IMR-90 (cell line): ENCODE measurements at regions not wholly inside any gene's neighbourhood (a gene's known extent, or its start where the extent isn't known, plus 50 kb on each side); places are given as distances from the start of the nearest gene placed in this dataset.

Experiments
- ATAC-seq: fragments of 200-7000 bp; cut with Tn5 transposase; 2 replicates; pipeline ENCODE4 v1.9.1; 2020; ENCODE audit warnings: low read depth, mild to moderate bottlenecking, moderate library complexity
- BruUV-seq: library from RNA; stranded (reverse); fragments of 400-500 nt; replicated peaks from 2 replicates; lab custom pipeline; 2021; lab: Mats Ljungman, UMichigan
- CTCF ChIA-PET: fragments of 300-600 bp; formaldehyde crosslinking; extraction: SDS; loops from one replicate; lab custom pipeline; 2021; ENCODE audit warnings: antibody characterized with exemption; lab: Yijun Ruan, JAX
- POLR2A ChIA-PET: fragments of 300-600 bp; sonication (Branson Sonifier 250); formaldehyde crosslinking; loops from one replicate; lab custom pipeline; 2022; ENCODE audit warnings: antibody characterized with exemption; ENCODE audit not compliant: unreplicated experiment; lab: Charles Lee
- DNase-seq: peaks from one replicate; pipeline ENCODE4 v3.0.0; 2013
- H2AFZ ChIP-seq: replicated peaks from 2 replicates; pipeline ENCODE3; 2013; ENCODE audit warnings: low read length, mild to moderate bottlenecking; ENCODE audit not compliant: poor library complexity
- H2AK5ac ChIP-seq: 2 replicates; pipeline ENCODE4 v1.6.1; 2013; ENCODE audit warnings: low read depth, low read length, inconsistent platforms
- H2AK9ac ChIP-seq: replicated peaks from 2 replicates; pipeline ENCODE3; 2013; ENCODE audit warnings: mild to moderate bottlenecking, low read depth, low read length, moderate library complexity; ENCODE audit not compliant: poor library complexity
- H2BK120ac ChIP-seq: 2 replicates; pipeline ENCODE4 v1.6.1; 2013; ENCODE audit warnings: low read depth, low read length, inconsistent platforms
- H2BK15ac ChIP-seq: 3 replicates; pipeline ENCODE4 v1.6.1; 2013; ENCODE audit warnings: low read depth, low read length, inconsistent platforms
- H2BK20ac ChIP-seq: 2 replicates; pipeline ENCODE4 v1.6.1; 2013; ENCODE audit warnings: low read depth, mild to moderate bottlenecking, inconsistent platforms, low read length, moderate library complexity
- H2BK5ac ChIP-seq: 2 replicates; pipeline ENCODE4 v1.6.1; 2013; ENCODE audit warnings: mild to moderate bottlenecking, low read depth, low read length, inconsistent platforms; ENCODE audit not compliant: poor library complexity, severe bottlenecking
- H3K14ac ChIP-seq: replicated peaks from 2 replicates; pipeline ENCODE4 v1.6.1; 2013; ENCODE audit warnings: low read depth, low read length, inconsistent platforms
- H3K18ac ChIP-seq: 2 replicates; pipeline ENCODE4 v1.6.1; 2013; ENCODE audit warnings: low read depth, low read length, control low read depth
- H3K23ac ChIP-seq: 2 replicates; pipeline ENCODE4 v1.6.1; 2013; ENCODE audit warnings: low read depth, low read length, inconsistent platforms
- H3K27ac ChIP-seq: 2 replicates; pipeline ENCODE4 v1.5.1; 2013; ENCODE audit warnings: mild to moderate bottlenecking, control low read depth, low read length; ENCODE audit not compliant: insufficient read depth
- H3K27me3 ChIP-seq: 2 replicates; pipeline ENCODE4 v1.6.1; 2013; ENCODE audit warnings: low read length; ENCODE audit not compliant: control insufficient read depth, insufficient read depth
- H3K36me3 ChIP-seq: 2 replicates; pipeline ENCODE4 v1.6.1; 2013; ENCODE audit warnings: low read length, mixed read lengths; ENCODE audit not compliant: control insufficient read depth, insufficient read depth
- H3K4ac ChIP-seq: 2 replicates; pipeline ENCODE4 v1.6.1; 2013; ENCODE audit warnings: low read depth, low read length, inconsistent platforms
- H3K4me1 ChIP-seq: 2 replicates; pipeline ENCODE4 v1.6.1; 2013; ENCODE audit warnings: low read length, mixed read lengths; ENCODE audit not compliant: control insufficient read depth, insufficient read depth
- H3K4me2 ChIP-seq: 2 replicates; pipeline ENCODE4 v1.6.1; 2013; ENCODE audit warnings: low read depth, mild to moderate bottlenecking, control low read depth, low read length, moderate library complexity
- H3K4me3 ChIP-seq: 2 replicates; pipeline ENCODE4 v1.5.1; 2013; ENCODE audit warnings: low read depth, mild to moderate bottlenecking, control low read depth, low read length, moderate library complexity; ENCODE audit not compliant: insufficient read depth
- H3K56ac ChIP-seq: 2 replicates; pipeline ENCODE4 v1.6.1; 2013; ENCODE audit warnings: low read length, inconsistent platforms; ENCODE audit not compliant: insufficient read depth; ENCODE audit errors: extremely low read depth
- H3K79me1 ChIP-seq, 2 experiments: 2 replicates each; pipeline ENCODE4 v1.6.1; 2013; ENCODE audit warnings: low read length in 2 of 2, inconsistent platforms in 1 of 2, low read depth in 1 of 2
- H3K9ac ChIP-seq: 2 replicates; pipeline ENCODE4 v1.6.1; 2013; ENCODE audit warnings: low read depth, low read length, control low read depth
- H3K9me1 ChIP-seq: 2 replicates; pipeline ENCODE4 v1.6.1; 2013; ENCODE audit warnings: low read length, inconsistent platforms; ENCODE audit not compliant: insufficient read depth
- H3K9me3 ChIP-seq: 2 replicates; pipeline ENCODE4 v1.6.1; 2013; ENCODE audit warnings: low read length; ENCODE audit not compliant: control insufficient read depth, insufficient read depth
- H4K20me1 ChIP-seq: 2 replicates; pipeline ENCODE4 v1.6.1; 2013; ENCODE audit warnings: low read length, inconsistent platforms; ENCODE audit not compliant: insufficient read depth
- H4K5ac ChIP-seq: 2 replicates; pipeline ENCODE4 v1.6.1; 2013; ENCODE audit warnings: mild to moderate bottlenecking, low read depth, low read length, control low read depth
- H4K8ac ChIP-seq, 2 experiments: 2 replicates each; pipeline ENCODE4 v1.6.1; 2013; ENCODE audit warnings: low read depth in 2 of 2, low read length in 2 of 2, control low read depth in 1 of 2, inconsistent platforms in 1 of 2
- H4K91ac ChIP-seq: 2 replicates; pipeline ENCODE4 v1.6.1; 2013; ENCODE audit warnings: low read depth, low read length, inconsistent platforms; ENCODE audit not compliant: insufficient read depth
- BHLHE40 ChIP-seq: fragments of 150-350 bp; IDR thresholded peaks from 2 replicates; pipeline ENCODE4 v1.6.1; 2016; ENCODE audit warnings: mild to moderate bottlenecking, low read depth, low read length
- CEBPB ChIP-seq: IDR thresholded peaks from 2 replicates; pipeline ENCODE4 v1.6.1; 2012; ENCODE audit warnings: low read depth, low read length, improper control_type of control experiment
- CHD1 ChIP-seq: IDR thresholded peaks from 2 replicates; pipeline ENCODE4 v1.6.1; 2012; ENCODE audit warnings: low read depth, low read length, improper control_type of control experiment
- FOS ChIP-seq: fragments of 150-350 bp; IDR thresholded peaks from 2 replicates; pipeline ENCODE4 v1.6.1; 2016; ENCODE audit warnings: low read depth, low read length
- MAFK ChIP-seq: IDR thresholded peaks from 2 replicates; pipeline ENCODE4 v1.6.1; 2012; ENCODE audit warnings: low read depth, low read length, improper control_type of control experiment
- MAZ ChIP-seq: IDR thresholded peaks from 2 replicates; pipeline ENCODE4 v1.6.1; 2012; ENCODE audit warnings: low read depth, mild to moderate bottlenecking, low read length, improper control_type of control experiment, moderate library complexity, borderline replicate concordance
- MXI1 ChIP-seq: IDR thresholded peaks from 2 replicates; pipeline ENCODE4 v1.6.1; 2012; ENCODE audit warnings: low read depth, mild to moderate bottlenecking, low read length, moderate library complexity, borderline replicate concordance
- NFE2L2 ChIP-seq: fragments of 150-350 bp; IDR thresholded peaks from 2 replicates; pipeline ENCODE4 v1.6.1; 2016; ENCODE audit warnings: low read depth, mild to moderate bottlenecking, low read length
- POLR2A ChIP-seq: IDR thresholded peaks from 2 replicates; pipeline ENCODE4 v1.6.1; 2012; ENCODE audit warnings: mild to moderate bottlenecking, low read depth, low read length
- RAD21 ChIP-seq: IDR thresholded peaks from 2 replicates; pipeline ENCODE4 v1.6.1; 2012; ENCODE audit warnings: low read length, improper control_type of control experiment
- RCOR1 ChIP-seq: IDR thresholded peaks from 2 replicates; pipeline ENCODE4 v1.6.1; 2012; ENCODE audit warnings: mild to moderate bottlenecking, low read length, improper control_type of control experiment; ENCODE audit not compliant: insufficient replicate concordance
- RFX5 ChIP-seq: IDR thresholded peaks from 2 replicates; pipeline ENCODE4 v1.8.0; 2012; ENCODE audit warnings: low read depth, mild to moderate bottlenecking, low read length, moderate library complexity
- SMC3 ChIP-seq: fragments of 150-350 bp; IDR thresholded peaks from 2 replicates; pipeline ENCODE4 v1.6.1; 2016; ENCODE audit warnings: low read depth, mild to moderate bottlenecking, antibody characterized with exemption, low read length, moderate library complexity
- dilution Hi-C: fragments of 300-500 bp; cut with HindIII; formaldehyde crosslinking; loops from one replicate; pipeline ENCODE4 v1.14.3; 2018; ENCODE audit warnings: low sequenced_read_pairs; ENCODE audit not compliant: unreplicated experiment
- in situ Hi-C: fragments of 300-500 bp; cut with MboI; formaldehyde crosslinking; loops from 3 replicates; pipeline ENCODE4 v1.14.3; 2019; ENCODE audit warnings: low sequenced_read_pairs, inconsistent platforms, mixed read lengths
- intact Hi-C: fragments of 100-400 bp; cut with micrococcal nuclease; formaldehyde crosslinking; loops from 2 replicates; pipeline ENCODE4 v1.10.0; 2022
- TF ChIP-seq, protein P1 (sequence below): fragments of 150-350 bp; IDR thresholded peaks from 2 replicates; pipeline ENCODE4 v1.6.1; 2016; ENCODE audit warnings: low read depth, mild to moderate bottlenecking, low read length, moderate library complexity, borderline replicate concordance
- TF ChIP-seq, protein P2 (sequence below): fragments of 150-350 bp; IDR thresholded peaks from 2 replicates; pipeline ENCODE4 v1.6.1; 2017; ENCODE audit warnings: mild to moderate bottlenecking, antibody characterized with exemption, low read length, low read depth
- TF ChIP-seq, protein P3 (sequence below): conservative IDR thresholded peaks from 2 replicates; pipeline ENCODE4 v1.5.1; 2012; ENCODE audit warnings: mild to moderate bottlenecking, low read depth, low read length, improper control_type of control experiment

DNA sequence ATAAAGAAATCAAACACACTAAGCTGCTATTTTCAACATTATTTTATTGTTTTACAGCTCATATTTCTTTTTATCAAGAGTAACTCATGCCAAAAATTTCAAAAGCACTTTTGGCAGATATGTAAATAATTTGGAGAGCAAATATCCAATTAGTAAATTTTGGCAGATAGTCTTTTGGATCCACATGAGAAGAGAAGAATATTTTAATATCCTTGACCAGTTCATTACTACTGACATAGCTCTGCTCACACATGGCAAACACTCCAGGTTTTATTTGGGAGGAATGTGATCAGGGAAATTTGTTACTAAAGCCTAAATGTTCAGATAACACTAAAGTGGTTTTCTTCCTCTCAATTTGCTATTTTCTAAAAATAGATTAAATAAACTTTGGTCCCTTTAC lies 1054.3 kb downstream of the FAT4 start:
- H2BK20ac ChIP-seq: no peak overlapping the region
- no peak overlapping the region for H4K8ac ChIP-seq
- H3K9me1 ChIP-seq: no peaks in the 10 kb centered on the region
- no peaks in the 10 kb centered on the region; the same call in 1 of the 2 replicates for H3K4me1 ChIP-seq
- H4K91ac ChIP-seq: no peak overlapping the region
- no peak overlapping the region for H3K27ac ChIP-seq
- no peak overlapping the region for H3K14ac ChIP-seq
- in situ Hi-C loops: no loop called here
- H2AFZ ChIP-seq: no peak overlapping the region
- POLR2A ChIA-PET: no interaction called here
- no peak overlapping the region for H2BK120ac ChIP-seq
- dilution Hi-C loops: no loop called here
- H3K36me3 ChIP-seq: no peaks in the 10 kb centered on the region
- no peak overlapping the region for H3K9ac ChIP-seq
- H3K23ac ChIP-seq: no peak overlapping the region
- no peak overlapping the region for H2AK5ac ChIP-seq
- H3K4ac ChIP-seq: no peak overlapping the region
- no peak overlapping the region for H3K18ac ChIP-seq
- TF ChIP-seq POLR2A: no peak
- TF ChIP-seq MXI1: no peak
- TF ChIP-seq CHD1: no peak
- no peak for TF ChIP-seq MAZ
- TF ChIP-seq RCOR1: no peak
- TF ChIP-seq, protein P1, sequence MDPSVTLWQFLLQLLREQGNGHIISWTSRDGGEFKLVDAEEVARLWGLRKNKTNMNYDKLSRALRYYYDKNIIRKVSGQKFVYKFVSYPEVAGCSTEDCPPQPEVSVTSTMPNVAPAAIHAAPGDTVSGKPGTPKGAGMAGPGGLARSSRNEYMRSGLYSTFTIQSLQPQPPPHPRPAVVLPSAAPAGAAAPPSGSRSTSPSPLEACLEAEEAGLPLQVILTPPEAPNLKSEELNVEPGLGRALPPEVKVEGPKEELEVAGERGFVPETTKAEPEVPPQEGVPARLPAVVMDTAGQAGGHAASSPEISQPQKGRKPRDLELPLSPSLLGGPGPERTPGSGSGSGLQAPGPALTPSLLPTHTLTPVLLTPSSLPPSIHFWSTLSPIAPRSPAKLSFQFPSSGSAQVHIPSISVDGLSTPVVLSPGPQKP: no peak
- no peak for TF ChIP-seq BHLHE40
- no peak for TF ChIP-seq NFE2L2
- TF ChIP-seq, protein P2, sequence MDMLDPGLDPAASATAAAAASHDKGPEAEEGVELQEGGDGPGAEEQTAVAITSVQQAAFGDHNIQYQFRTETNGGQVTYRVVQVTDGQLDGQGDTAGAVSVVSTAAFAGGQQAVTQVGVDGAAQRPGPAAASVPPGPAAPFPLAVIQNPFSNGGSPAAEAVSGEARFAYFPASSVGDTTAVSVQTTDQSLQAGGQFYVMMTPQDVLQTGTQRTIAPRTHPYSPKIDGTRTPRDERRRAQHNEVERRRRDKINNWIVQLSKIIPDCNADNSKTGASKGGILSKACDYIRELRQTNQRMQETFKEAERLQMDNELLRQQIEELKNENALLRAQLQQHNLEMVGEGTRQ: no peak
- no peak for TF ChIP-seq SMC3
- no peak for TF ChIP-seq RFX5
- no peak for TF ChIP-seq CEBPB
- TF ChIP-seq RAD21: no peak
- TF ChIP-seq MAFK: no peak
- TF ChIP-seq FOS: no peak
- TF ChIP-seq, protein P3, sequence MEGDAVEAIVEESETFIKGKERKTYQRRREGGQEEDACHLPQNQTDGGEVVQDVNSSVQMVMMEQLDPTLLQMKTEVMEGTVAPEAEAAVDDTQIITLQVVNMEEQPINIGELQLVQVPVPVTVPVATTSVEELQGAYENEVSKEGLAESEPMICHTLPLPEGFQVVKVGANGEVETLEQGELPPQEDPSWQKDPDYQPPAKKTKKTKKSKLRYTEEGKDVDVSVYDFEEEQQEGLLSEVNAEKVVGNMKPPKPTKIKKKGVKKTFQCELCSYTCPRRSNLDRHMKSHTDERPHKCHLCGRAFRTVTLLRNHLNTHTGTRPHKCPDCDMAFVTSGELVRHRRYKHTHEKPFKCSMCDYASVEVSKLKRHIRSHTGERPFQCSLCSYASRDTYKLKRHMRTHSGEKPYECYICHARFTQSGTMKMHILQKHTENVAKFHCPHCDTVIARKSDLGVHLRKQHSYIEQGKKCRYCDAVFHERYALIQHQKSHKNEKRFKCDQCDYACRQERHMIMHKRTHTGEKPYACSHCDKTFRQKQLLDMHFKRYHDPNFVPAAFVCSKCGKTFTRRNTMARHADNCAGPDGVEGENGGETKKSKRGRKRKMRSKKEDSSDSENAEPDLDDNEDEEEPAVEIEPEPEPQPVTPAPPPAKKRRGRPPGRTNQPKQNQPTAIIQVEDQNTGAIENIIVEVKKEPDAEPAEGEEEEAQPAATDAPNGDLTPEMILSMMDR: no peak
- no peak overlapping the region for H3K4me2 ChIP-seq
- no peak overlapping the region for H3K4me3 ChIP-seq
- BruUV-seq: no TSS peak
- no peak overlapping the region for H3K56ac ChIP-seq
- H2BK15ac ChIP-seq: no peak overlapping the region
- ATAC-seq (no peak), DNase-seq (no peak)
- no peak overlapping the region for H4K5ac ChIP-seq
- CTCF ChIA-PET: interaction anchor here (0.6 kb wide), 1 partner anchor 127 kb away, joined by 5 read pairs; no protein-coding TSS in a partner anchor
- no peaks in the 10 kb centered on the region for H3K27me3 ChIP-seq
- intact Hi-C loops: no loop called here
- H2AK9ac ChIP-seq: no peak overlapping the region
- no peaks in the 10 kb centered on the region for H3K79me1 ChIP-seq
- H3K9me3 ChIP-seq: no peaks in the 10 kb centered on the region
- no peak overlapping the region for H2BK5ac ChIP-seq
- H4K20me1 ChIP-seq: no peaks in the 10 kb centered on the region
